Endothelial cell of umbilical vein (primary cell): ENCODE measurements at regions not wholly inside any gene's neighbourhood (a gene's known extent, or its start where the extent isn't known, plus 50 kb on each side); places are given as distances from the start of the nearest gene placed in this dataset.

Experiments
- EZH2 ChIP-seq: IDR thresholded peaks from 2 replicates; pipeline ENCODE4 v1.6.1; 2012; ENCODE audit warnings: borderline replicate concordance, low read depth, mild to moderate bottlenecking, moderate library complexity, low read length, inconsistent platforms; ENCODE audit not compliant: severe bottlenecking
- FOS ChIP-seq: IDR thresholded peaks from 2 replicates; pipeline ENCODE4 v1.6.1; 2011; ENCODE audit warnings: mild to moderate bottlenecking, low read length, moderate library complexity, borderline replicate concordance; ENCODE audit not compliant: insufficient read depth
- GATA2 ChIP-seq: IDR thresholded peaks from 2 replicates; pipeline ENCODE4 v1.7.0; 2011; ENCODE audit warnings: low read depth, mild to moderate bottlenecking, moderate library complexity, mixed read lengths, low read length; ENCODE audit not compliant: insufficient read length, insufficient read depth
- JUN ChIP-seq: IDR thresholded peaks from 2 replicates; pipeline ENCODE4 v1.6.1; 2011; ENCODE audit warnings: borderline replicate concordance, low read depth; ENCODE audit not compliant: insufficient read length, insufficient read depth
- MYC ChIP-seq: IDR thresholded peaks from one replicate; pipeline ENCODE4 v1.6.1; 2011; ENCODE audit warnings: mild to moderate bottlenecking, low read depth, low read length
- POLR2A ChIP-seq: IDR thresholded peaks from 2 replicates; pipeline ENCODE4 v1.6.1; 2012; ENCODE audit warnings: low read depth, mild to moderate bottlenecking, control low read depth, low read length
- POLR2AphosphoS5 ChIP-seq: IDR thresholded peaks from 2 replicates; pipeline ENCODE4 v1.6.1; 2012; ENCODE audit warnings: low read depth, mild to moderate bottlenecking, control low read depth, low read length, moderate library complexity; ENCODE audit not compliant: insufficient read depth
- TF ChIP-seq, protein P1 (sequence below), 2 donors: IDR thresholded peaks; 1 replicate in 1 of 2; 2 replicates in 1 of 2; pipeline ENCODE4 v1.5.1; 2011; ENCODE audit warnings: low read length in 2 of 2, mild to moderate bottlenecking in 2 of 2, moderate library complexity in 2 of 2, control low read depth in 1 of 2, inconsistent platforms in 1 of 2, low read depth in 1 of 2; ENCODE audit not compliant: insufficient read depth in 1 of 2; ENCODE audit errors: extremely low read depth in 1 of 2
- TF ChIP-seq, protein P2 (sequence below): IDR thresholded peaks from 2 replicates; pipeline ENCODE4 v1.6.1; 2011; ENCODE audit not compliant: insufficient read depth, insufficient read length

DNA sequence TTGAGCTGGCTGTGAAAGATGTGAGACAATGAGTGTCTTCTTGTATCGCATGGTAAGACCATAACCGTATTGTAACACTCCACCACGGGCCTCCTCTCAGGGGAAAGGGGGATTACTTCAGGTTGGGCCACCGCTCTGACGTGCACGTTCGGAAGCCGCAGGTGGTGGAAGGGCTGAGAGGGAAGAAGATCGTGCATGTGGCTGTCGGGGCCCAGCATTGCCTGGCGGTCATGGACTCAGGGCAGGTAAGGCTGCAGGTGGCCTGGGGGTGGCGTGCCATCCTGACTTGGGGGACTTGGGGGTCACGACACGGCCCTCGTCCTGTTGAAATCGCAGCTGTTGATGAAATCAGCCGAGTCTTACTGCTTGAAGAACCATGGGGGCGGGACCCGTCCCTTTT lies 87.3 kb upstream of the FAN1 start:
- TF ChIP-seq, protein P1, sequence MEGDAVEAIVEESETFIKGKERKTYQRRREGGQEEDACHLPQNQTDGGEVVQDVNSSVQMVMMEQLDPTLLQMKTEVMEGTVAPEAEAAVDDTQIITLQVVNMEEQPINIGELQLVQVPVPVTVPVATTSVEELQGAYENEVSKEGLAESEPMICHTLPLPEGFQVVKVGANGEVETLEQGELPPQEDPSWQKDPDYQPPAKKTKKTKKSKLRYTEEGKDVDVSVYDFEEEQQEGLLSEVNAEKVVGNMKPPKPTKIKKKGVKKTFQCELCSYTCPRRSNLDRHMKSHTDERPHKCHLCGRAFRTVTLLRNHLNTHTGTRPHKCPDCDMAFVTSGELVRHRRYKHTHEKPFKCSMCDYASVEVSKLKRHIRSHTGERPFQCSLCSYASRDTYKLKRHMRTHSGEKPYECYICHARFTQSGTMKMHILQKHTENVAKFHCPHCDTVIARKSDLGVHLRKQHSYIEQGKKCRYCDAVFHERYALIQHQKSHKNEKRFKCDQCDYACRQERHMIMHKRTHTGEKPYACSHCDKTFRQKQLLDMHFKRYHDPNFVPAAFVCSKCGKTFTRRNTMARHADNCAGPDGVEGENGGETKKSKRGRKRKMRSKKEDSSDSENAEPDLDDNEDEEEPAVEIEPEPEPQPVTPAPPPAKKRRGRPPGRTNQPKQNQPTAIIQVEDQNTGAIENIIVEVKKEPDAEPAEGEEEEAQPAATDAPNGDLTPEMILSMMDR (IDR thresholded peaks at IDR 0.05; ENCODE audit: extremely low read depth in 1 of 2, insufficient read depth in 1 of 2, low read depth in 1 of 2, low read length in 2 of 2): no peak
- TF ChIP-seq POLR2A (no peak), EZH2 (no peak), FOS (no peak), POLR2AphosphoS5 (no peak), GATA2 (no peak), JUN (no peak), MYC (no peak)
- TF ChIP-seq, protein P2, sequence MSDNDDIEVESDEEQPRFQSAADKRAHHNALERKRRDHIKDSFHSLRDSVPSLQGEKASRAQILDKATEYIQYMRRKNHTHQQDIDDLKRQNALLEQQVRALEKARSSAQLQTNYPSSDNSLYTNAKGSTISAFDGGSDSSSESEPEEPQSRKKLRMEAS: no peak
